ENCODE measurements at regions not wholly inside any gene's neighbourhood (a gene's known extent, or its start where the extent isn't known, plus 50 kb on each side); places are given as distances from the start of the nearest gene placed in this dataset.

- no peak for ATAC-seq
- intact Hi-C loops (cut with DNase I): no loop called here
Measured at GRCh38 chrX:7261672-7262332, 113.8 kb upstream of the PUDP start.

GRCh38 chrX:7254144-7254543 is 106.2 kb upstream of the PUDP start:
- DNase-seq (ENCODE audit: missing footprints) (no peak), ATAC-seq (no peak)
- intact Hi-C loops (cut with DNase I): no loop called here

More at GRCh38 chrX:7261672-7262332, 113.8 kb upstream of the PUDP start:
- no peak for DNase-seq (ENCODE audit: missing footprints)

- intact Hi-C loops (cut with DNase I): no loop called here
- ATAC-seq (no peak), DNase-seq (ENCODE audit: missing footprints) (no peak)
Measured at GRCh38 chrX:7253565-7253964, 105.6 kb upstream of the PUDP start.

DNA sequence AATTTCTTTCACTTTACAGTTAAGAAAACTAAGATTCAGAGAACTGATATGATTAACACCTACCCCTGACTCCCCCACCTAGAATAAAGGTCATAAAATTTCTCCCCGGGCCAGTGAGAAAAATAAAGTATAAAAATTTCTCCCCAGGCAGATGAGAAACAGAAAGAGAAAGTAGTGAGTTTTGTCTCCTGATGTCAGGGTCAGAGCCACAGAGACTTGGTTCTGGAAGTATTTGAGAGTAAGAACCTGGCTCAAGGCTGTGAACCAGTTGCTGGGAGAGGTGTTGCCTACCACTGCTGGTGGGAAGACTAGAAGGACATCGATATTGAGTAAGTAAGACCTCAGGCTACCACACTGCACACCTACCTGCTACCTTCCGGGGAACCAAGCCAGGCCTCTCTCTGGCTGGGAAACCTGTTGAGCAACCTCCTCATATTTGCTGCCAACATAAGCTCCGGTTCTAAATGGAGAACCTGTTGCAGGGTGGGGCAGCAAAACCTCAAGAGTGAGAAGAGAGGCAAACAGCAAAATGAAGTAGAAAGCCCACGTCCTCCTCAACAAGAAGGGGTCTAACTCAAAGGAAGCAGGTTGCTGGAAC is 104.2 kb upstream of the PUDP start:
- intact Hi-C loops (cut with DNase I): no loop called here
- no peak for ATAC-seq
- DNase-seq (ENCODE audit: missing footprints): no peak

DNA sequence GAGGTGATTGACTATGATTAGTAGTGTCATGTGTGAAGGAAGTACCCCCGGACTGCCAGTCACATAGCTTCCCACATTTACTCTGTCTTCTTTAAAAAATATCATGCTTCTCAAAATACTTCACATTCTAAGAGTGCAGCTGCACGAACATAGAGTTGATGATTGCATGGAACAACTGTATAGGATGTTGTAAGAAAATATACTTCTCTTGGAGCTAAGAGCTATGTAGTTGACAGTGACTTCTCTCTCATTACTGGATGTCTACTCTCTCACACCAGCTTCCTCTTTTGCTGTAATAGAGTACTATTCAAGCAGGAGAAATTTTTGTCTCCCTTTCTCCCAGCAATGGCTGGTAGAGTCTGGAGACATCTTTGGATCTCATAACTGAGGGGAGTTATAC is 99.4 kb upstream of the PUDP start:
- intact Hi-C loops (cut with DNase I): no loop called here
- ATAC-seq (no peak), DNase-seq (ENCODE audit: missing footprints) (no peak)

GRCh38 chrX:7244405-7244804 is 96.5 kb upstream of the PUDP start:
- ATAC-seq (no peak), DNase-seq (ENCODE audit: missing footprints) (no peak)
- intact Hi-C loops (cut with DNase I): no loop called here

- intact Hi-C loops (cut with DNase I): no loop called here
- no peak for ATAC-seq
Measured at GRCh38 chrX:7242613-7243012, 94.7 kb upstream of the PUDP start.

GRCh38 chrX:7240929-7241328 is 93.0 kb upstream of the PUDP start:
- intact Hi-C loops (cut with DNase I): no loop called here
- ATAC-seq (no peak), DNase-seq (ENCODE audit: missing footprints) (no peak)

More at GRCh38 chrX:7242613-7243012, 94.7 kb upstream of the PUDP start:
- DNase-seq (ENCODE audit: missing footprints): no peak

DNA sequence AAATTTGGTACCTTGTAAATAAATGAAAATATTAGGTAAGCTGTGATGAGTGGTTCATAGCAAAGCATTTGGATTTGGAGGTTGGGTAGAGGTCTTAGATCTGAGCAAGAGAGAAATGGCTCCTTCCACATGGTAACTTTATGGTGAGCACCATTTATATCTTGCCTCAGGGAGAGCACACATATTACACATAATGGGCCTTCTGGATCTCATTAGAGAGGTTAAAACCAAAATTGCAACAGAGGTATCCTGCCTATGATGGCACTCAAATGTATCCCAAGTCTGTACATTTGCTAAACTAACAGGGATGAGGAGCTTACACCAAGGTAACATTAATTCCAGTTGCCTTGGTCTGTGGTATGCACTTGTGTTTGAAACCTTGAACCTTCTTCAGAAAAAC is 87.1 kb upstream of the PUDP start:
- DNase-seq (ENCODE audit: missing footprints) (no peak), ATAC-seq (no peak)
- intact Hi-C loops (cut with DNase I): no loop called here

DNA sequence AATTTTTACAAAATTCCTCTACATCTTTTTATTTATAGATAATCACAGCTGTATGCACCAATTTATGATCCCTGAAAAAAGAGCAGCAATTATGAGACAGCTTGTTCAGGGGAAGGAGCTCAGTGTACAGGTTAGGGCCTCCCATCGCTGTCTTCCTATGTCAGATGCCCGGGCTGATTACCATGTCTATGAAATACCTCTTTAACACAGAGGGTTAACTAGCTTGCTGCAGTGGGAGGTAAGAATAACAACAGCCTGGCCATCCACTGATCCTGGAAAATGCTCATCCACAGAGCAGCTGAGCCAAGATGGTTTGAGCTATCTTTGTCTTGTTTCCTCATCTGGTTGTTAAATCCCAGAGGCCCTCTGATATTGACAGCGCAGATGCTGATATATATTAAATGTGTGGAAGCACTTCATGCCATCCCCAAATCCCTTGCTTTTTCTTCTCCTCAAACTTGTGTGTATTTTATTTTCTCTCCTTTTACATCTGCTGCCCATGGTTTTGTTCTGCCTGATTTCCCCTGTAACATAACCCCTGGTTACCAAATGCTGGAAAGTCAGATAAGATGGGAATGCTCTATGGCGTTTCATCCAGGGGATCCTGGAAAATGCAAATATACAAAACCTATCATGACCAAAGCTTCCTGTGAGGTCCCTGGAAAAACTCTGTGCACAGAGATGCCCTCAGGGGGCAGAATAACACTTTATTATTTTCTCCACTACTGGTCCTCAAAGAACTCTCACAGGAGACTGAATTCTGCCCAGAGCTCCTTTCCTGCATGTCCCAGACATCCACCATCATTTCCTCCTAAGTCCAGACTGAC is 85.8 kb upstream of the PUDP start:
- ATAC-seq: no peak
- intact Hi-C loops (cut with DNase I): no loop called here
- no peak for DNase-seq (ENCODE audit: missing footprints)

DNA sequence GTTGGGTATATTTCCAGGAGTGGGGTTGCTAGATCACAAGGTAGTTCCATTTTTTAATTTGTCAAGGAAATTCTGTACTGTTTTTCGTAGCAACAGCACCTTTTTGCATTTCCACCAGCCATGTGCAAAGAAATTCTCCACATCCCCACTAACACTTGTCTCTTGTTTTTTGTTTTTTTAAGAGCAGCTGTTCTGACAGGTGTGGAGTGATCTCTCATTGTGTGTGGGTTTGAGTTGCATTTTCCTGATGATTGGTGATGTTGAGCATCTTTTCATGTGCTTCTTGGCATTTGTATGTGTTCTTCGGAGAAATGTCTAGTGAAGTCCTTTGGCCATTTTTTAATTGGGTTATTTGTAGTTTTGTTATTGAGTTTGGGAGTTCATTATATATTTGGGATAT is 80.3 kb upstream of the PUDP start:
- intact Hi-C loops (cut with DNase I): no loop called here
- DNase-seq (ENCODE audit: missing footprints): no peak
- no peak for ATAC-seq

DNA sequence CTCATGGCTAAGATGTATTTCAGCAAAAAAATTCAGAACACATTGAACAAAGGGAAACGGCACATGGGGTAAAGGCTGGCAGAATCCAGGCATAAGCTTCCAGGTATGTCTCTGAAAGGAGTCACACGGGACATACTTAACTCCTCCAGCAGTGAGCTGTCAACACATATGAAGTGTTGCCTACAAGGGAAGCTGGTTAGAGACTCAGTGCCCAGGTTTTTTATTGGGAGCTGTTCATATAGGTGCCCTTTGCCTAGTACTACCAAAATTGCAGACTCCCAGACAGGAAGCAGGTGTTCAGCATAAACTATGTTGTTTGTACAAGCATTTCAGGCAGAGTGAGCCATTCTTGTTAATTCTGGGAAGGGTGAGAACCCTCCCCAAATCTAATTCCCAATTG is 77.4 kb upstream of the PUDP start:
- peak; percentile 72 for ATAC-seq
- DNase-seq (ENCODE audit: missing footprints): no peak
- intact Hi-C loops (cut with DNase I): no loop called here

GRCh38 chrX:7223271-7223670 is 75.3 kb upstream of the PUDP start:
- no peak for ATAC-seq
- DNase-seq (ENCODE audit: missing footprints): no peak
- intact Hi-C loops (cut with DNase I): no loop called here

- ATAC-seq (no peak), DNase-seq (ENCODE audit: missing footprints) (no peak)
- intact Hi-C loops (cut with DNase I): no loop called here
Measured at GRCh38 chrX:7220121-7220520, 72.2 kb upstream of the PUDP start.

DNA sequence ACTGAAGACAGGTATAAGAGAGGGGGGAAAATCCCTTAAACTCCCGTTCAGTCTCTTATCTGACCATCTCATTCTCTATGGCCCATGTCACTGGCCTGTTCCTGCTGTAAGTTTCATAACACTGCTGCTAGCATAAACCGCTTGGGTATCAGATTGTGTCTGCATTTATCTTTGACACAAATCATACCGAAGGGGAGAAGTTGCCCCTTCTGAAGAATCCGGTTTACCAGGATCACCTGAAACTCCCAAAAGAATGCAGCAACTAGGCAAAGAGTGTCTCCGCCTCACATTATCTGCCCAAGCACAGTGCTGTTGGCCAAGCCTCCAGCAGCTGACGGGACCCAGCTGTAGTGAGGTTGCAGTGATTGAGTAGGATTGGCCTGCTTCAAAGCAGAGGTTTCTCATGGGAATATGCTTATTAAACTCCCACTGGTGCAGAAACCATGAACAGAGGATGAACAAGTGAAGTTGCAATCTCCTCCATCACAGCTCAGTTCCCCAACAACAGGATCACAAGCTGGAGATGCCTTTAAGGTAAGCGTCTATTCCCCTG is 71.3 kb upstream of the PUDP start:
- ATAC-seq (no peak), DNase-seq (ENCODE audit: missing footprints) (no peak)
- intact Hi-C loops (cut with DNase I): no loop called here

- intact Hi-C loops (cut with DNase I): no loop called here
- no peak for DNase-seq (ENCODE audit: missing footprints)
- ATAC-seq: no peak
Measured at GRCh38 chrX:7218321-7219152, 70.6 kb upstream of the PUDP start.

DNA sequence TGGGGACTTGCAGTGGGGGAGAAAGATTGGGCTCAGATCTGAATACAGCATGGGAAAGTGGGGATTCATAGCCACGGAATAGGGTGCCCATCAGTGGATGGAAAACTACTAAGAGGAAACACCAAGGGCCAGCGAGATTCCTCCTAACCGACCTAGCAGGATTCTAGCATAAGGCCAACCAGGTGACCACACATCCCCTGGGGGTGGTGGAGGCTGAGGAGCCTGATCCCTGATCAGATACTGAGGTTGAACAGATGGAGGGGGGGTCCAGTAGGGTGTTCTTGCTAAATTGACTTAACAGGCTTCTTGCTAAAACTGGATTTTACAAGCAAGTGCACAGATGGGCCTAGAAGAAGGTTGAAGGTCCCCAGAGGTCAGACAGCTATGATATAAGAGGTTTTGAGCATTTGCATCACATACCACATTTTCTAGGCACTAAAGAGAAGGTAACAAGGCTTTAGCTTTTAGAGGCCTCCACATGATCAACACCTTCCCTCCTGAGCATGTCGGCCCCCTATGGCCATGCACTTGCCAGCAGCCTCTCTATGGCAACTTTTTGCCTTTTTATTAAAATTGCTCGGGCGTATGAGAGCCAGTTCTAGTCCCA is 69.1 kb upstream of the PUDP start:
- DNase-seq (ENCODE audit: missing footprints): no peak
- intact Hi-C loops (cut with DNase I): no loop called here
- ATAC-seq: no peak

DNA sequence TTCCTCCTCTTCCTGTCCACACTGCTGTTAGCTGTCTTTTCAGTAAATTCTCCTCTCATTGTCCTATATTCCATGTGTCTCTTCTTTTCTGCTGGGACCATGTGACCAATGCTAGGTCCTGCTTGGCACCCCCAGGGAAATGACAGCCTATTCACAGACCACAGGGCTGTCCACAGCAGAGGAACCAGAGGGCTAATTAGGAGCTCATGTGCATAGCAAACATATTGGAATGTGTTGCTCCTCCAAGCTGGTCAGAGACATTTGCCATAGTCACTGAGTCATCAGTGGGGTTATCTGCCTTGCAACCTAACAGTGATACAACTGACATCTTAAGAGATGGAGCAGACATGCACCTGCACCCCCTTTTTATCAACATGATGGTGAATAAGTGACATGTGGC is 67.9 kb upstream of the PUDP start:
- intact Hi-C loops (cut with DNase I): no loop called here
- no peak for ATAC-seq
- no peak for DNase-seq (ENCODE audit: missing footprints)

- DNase-seq (ENCODE audit: missing footprints): no peak
- ATAC-seq: no peak
- intact Hi-C loops (cut with DNase I): no loop called here
Measured at GRCh38 chrX:7214251-7214650, 66.3 kb upstream of the PUDP start.
